HepG2 (cell line): ENCODE measurements at regions not wholly inside any gene's neighbourhood (a gene's known extent, or its start where the extent isn't known, plus 50 kb on each side); places are given as distances from the start of the nearest gene placed in this dataset.

Experiments
- CTCF ChIP-seq: sonication (generic); formaldehyde crosslinking; IDR thresholded peaks from 2 replicates; pipeline ENCODE4 v1.5.0; 2020; ENCODE audit warnings: mild to moderate bottlenecking, missing genetic modification reagents, moderate library complexity
- HDAC6 ChIP-seq: fragments of 200-600 bp; sonication (generic); IDR thresholded peaks from 2 replicates; pipeline ENCODE4 v1.7.0; 2017; ENCODE audit warnings: mild to moderate bottlenecking, antibody characterized with exemption, low read length, low read depth
- HIC2 ChIP-seq: sonication (generic); formaldehyde crosslinking; IDR thresholded peaks from 2 replicates; pipeline ENCODE4 v1.9.0; 2022; ENCODE audit warnings: low read depth, missing genetic modification reagents
- SPEN ChIP-seq: sonication (generic); formaldehyde crosslinking; IDR thresholded peaks from 2 replicates; pipeline ENCODE4 v1.5.1; 2020; ENCODE audit warnings: low read depth, mild to moderate bottlenecking, missing genetic modification reagents
- ZBTB49 ChIP-seq: sonication (generic); formaldehyde crosslinking; IDR thresholded peaks from 2 replicates; pipeline ENCODE4 v1.4.0; 2020; ENCODE audit warnings: missing genetic modification reagents, borderline replicate concordance

- no peak for TF ChIP-seq HIC2 (CRISPR knock-in tag)
- TF ChIP-seq HDAC6 = no peak
- TF ChIP-seq ZBTB49 = no peak
- no peak for TF ChIP-seq SPEN (CRISPR knock-in tag)
- no peak for TF ChIP-seq CTCF
Observed at GRCh38 chrX:15946783-15947580, 92.4 kb upstream of the AP1S2 start.
